Mesenchymal stem cell (in vitro differentiated cells and primary cell): ENCODE measurements at regions not wholly inside any gene's neighbourhood (a gene's known extent, or its start where the extent isn't known, plus 50 kb on each side); places are given as distances from the start of the nearest gene placed in this dataset.
"Not testable (repeated sequence)": the region's sequence is repeated elsewhere in the genome, so short reads cannot be mapped to it uniquely, and the experiment has no call there.

Experiments used
- DNase-seq: peaks from one replicate; pipeline ENCODE4 v3.0.0-alpha.2; 2013
- H2AFZ ChIP-seq: one replicate; pipeline ENCODE4 v1.6.1; 2013; ENCODE audit warnings: low read depth, mild to moderate bottlenecking, control low read depth, inconsistent platforms, low read length, moderate library complexity
- H2AK5ac ChIP-seq: 2 replicates; pipeline ENCODE4 v1.6.1; 2013; ENCODE audit warnings: low read length, moderate library complexity, mild to moderate bottlenecking, inconsistent platforms; ENCODE audit not compliant: severe bottlenecking
- H2BK120ac ChIP-seq: one replicate; pipeline ENCODE4 v1.6.1; 2013; ENCODE audit warnings: low read depth, mild to moderate bottlenecking, inconsistent platforms, low read length, moderate library complexity
- H2BK12ac ChIP-seq, 2 experiments: one replicate each; pipeline ENCODE4 v1.6.1; 2013; ENCODE audit warnings: inconsistent platforms in 2 of 2, low read length in 2 of 2, mild to moderate bottlenecking in 2 of 2, moderate library complexity in 2 of 2, control low read depth in 1 of 2
- H2BK15ac ChIP-seq: one replicate; pipeline ENCODE4 v1.6.1; 2013; ENCODE audit warnings: mild to moderate bottlenecking, low read depth, inconsistent platforms; ENCODE audit not compliant: poor library complexity, severe bottlenecking
- H2BK5ac ChIP-seq: 2 replicates; pipeline ENCODE4 v1.6.1; 2013; ENCODE audit warnings: low read depth, mild to moderate bottlenecking, low read length, control low read depth, inconsistent platforms; ENCODE audit not compliant: poor library complexity, severe bottlenecking
- H3K14ac ChIP-seq, 2 experiments: one replicate each; pipeline ENCODE4 v1.6.1; 2013; ENCODE audit warnings: inconsistent platforms in 2 of 2, low read length in 2 of 2, control low read depth in 1 of 2, mild to moderate bottlenecking in 1 of 2, moderate library complexity in 1 of 2
- H3K18ac ChIP-seq, 2 experiments: one replicate each; pipeline ENCODE4 v1.6.1; 2013; ENCODE audit warnings: inconsistent platforms in 2 of 2, low read length in 2 of 2, control low read depth in 1 of 2, low read depth in 1 of 2, mild to moderate bottlenecking in 1 of 2
- H3K23ac ChIP-seq, 2 experiments: one replicate each; pipeline ENCODE4 v1.6.1; 2013; ENCODE audit warnings: inconsistent platforms in 2 of 2, low read length in 2 of 2, mild to moderate bottlenecking in 2 of 2, moderate library complexity in 2 of 2, control low read depth in 1 of 2
- H3K27ac ChIP-seq: 2 replicates; pipeline ENCODE4 v1.5.1; 2013; ENCODE audit warnings: mild to moderate bottlenecking, moderate library complexity, low read length, control low read depth, inconsistent platforms; ENCODE audit not compliant: poor library complexity, severe bottlenecking
- H3K27me3 ChIP-seq, 2 experiments: 2 replicates each; pipeline versions ENCODE4 v1.6.1 to v1.7.0; 2013; ENCODE audit warnings: low read length in 2 of 2, mild to moderate bottlenecking in 2 of 2, moderate library complexity in 2 of 2, control low read depth in 1 of 2, inconsistent platforms in 1 of 2; ENCODE audit not compliant: control insufficient read depth in 1 of 2, insufficient read depth in 1 of 2
- H3K36me3 ChIP-seq, 2 experiments: 2 replicates each; pipeline versions ENCODE4 v1.6.1 to v1.7.0; 2013; ENCODE audit warnings: low read length in 2 of 2, control low read depth in 1 of 2, inconsistent platforms in 1 of 2, low read depth in 1 of 2, mild to moderate bottlenecking in 1 of 2; ENCODE audit not compliant: insufficient read depth in 2 of 2, control insufficient read depth in 1 of 2
- H3K4ac ChIP-seq, 2 experiments: one replicate each; pipeline ENCODE4 v1.6.1; 2013; ENCODE audit warnings: inconsistent platforms in 2 of 2, low read length in 2 of 2, mild to moderate bottlenecking in 2 of 2, moderate library complexity in 2 of 2, control low read depth in 1 of 2, low read depth in 1 of 2
- H3K4me1 ChIP-seq: 2 replicates; pipeline ENCODE4 v1.6.1; 2013; ENCODE audit warnings: low read depth, low read length, control low read depth; ENCODE audit not compliant: control insufficient read depth, insufficient read depth
- H3K4me2 ChIP-seq: 2 replicates; pipeline ENCODE4 v1.6.1; 2013; ENCODE audit warnings: low read length, mild to moderate bottlenecking, inconsistent platforms; ENCODE audit not compliant: poor library complexity, severe bottlenecking
- H3K4me3 ChIP-seq, 2 experiments: 2 replicates each; pipeline versions ENCODE4 v1.5.1 to v1.7.0; 2013; ENCODE audit warnings: low read length in 2 of 2, mild to moderate bottlenecking in 2 of 2, control low read depth in 1 of 2, low read depth in 1 of 2; ENCODE audit not compliant: insufficient read depth in 1 of 2
- H3K79me1 ChIP-seq: replicated peaks from 2 replicates; pipeline ENCODE4 v1.6.1; 2013; ENCODE audit warnings: mild to moderate bottlenecking, control low read depth, low read length, inconsistent platforms; ENCODE audit not compliant: poor library complexity, severe bottlenecking
- H3K9ac ChIP-seq: 2 replicates; pipeline ENCODE4 v1.7.0; 2013; ENCODE audit warnings: mild to moderate bottlenecking, low read length, moderate library complexity
- H3K9me3 ChIP-seq: 2 replicates; pipeline ENCODE4 v1.7.0; 2013; ENCODE audit warnings: mild to moderate bottlenecking, low read length; ENCODE audit not compliant: control insufficient read depth
- H4K8ac ChIP-seq: one replicate; pipeline ENCODE4 v1.6.1; 2013; ENCODE audit warnings: inconsistent platforms, mild to moderate bottlenecking, low read length, moderate library complexity
- H4K91ac ChIP-seq: one replicate; pipeline ENCODE4 v1.6.1; 2013; ENCODE audit warnings: mild to moderate bottlenecking, low read length, inconsistent platforms
- WGBS: methylation state at CpG from one replicate; pipeline ENCODE4 v1.1.7; 2013; ENCODE audit warnings: mixed read lengths; 5-methylcytosine and 5-hydroxymethylcytosine counted together

- no peak for DNase-seq
- Histone ChIP-seq H2BK120ac (no peak overlapping the region), H3K4me3 (no peak overlapping the region), H2BK15ac (no peak overlapping the region), H3K14ac (no peak overlapping the region), H3K4ac (no peak overlapping the region), H3K4me2 (no peak overlapping the region), H3K23ac (no peak overlapping the region), H3K79me1 (no peaks in the 10 kb centered on the region), H3K4me1 (no peaks in the 10 kb centered on the region), H2BK5ac (no peak overlapping the region), H3K36me3 (no peaks in the 10 kb centered on the region), H3K27ac (no peak overlapping the region), H3K18ac (no peak overlapping the region), H4K91ac (no peak overlapping the region), H3K9ac (no peak overlapping the region), H3K27me3 (no peaks in the 10 kb centered on the region), H3K9me3 (no peaks in the 10 kb centered on the region), H2AK5ac (no peak overlapping the region), H4K8ac (no peak overlapping the region), H2BK12ac (no peak overlapping the region), H2AFZ (no peak overlapping the region)
Observed at GRCh38 chr5:89324990-89325389, 442.0 kb upstream of the MEF2C start.

- Histone ChIP-seq H4K91ac (no peak overlapping the region), H3K4me3 (no peak overlapping the region), H2BK5ac (no peak overlapping the region), H3K4me1 (no peaks in the 10 kb centered on the region), H3K36me3 (no peaks in the 10 kb centered on the region), H2AK5ac (no peak overlapping the region), H2BK15ac (no peak overlapping the region), H4K8ac (no peak overlapping the region), H2AFZ (no peak overlapping the region), H3K9ac (no peak overlapping the region), H3K4ac (no peak overlapping the region), H3K14ac (no peak overlapping the region), H3K27ac (no peak overlapping the region), H2BK120ac (no peak overlapping the region), H3K9me3 (no peaks in the 10 kb centered on the region), H3K23ac (no peak overlapping the region), H2BK12ac (no peak overlapping the region), H3K4me2 (no peak overlapping the region), H3K18ac (no peak overlapping the region), H3K27me3 (no peaks in the 10 kb centered on the region), H3K79me1 (no peaks in the 10 kb centered on the region)
- 80% methylated on average over 2 of the region's 3 CpGs for WGBS
- no peak for DNase-seq
Observed at GRCh38 chr5:89320421-89321277, 437.7 kb upstream of the MEF2C start.

- H2BK12ac ChIP-seq, H2AFZ ChIP-seq, H3K9ac ChIP-seq, H3K4me1 ChIP-seq, H2BK120ac ChIP-seq, H3K79me1 ChIP-seq, H4K8ac ChIP-seq, H3K23ac ChIP-seq, H4K91ac ChIP-seq, H2BK5ac ChIP-seq, H3K27ac ChIP-seq, H3K4me2 ChIP-seq, DNase-seq, H2AK5ac ChIP-seq, H2BK15ac ChIP-seq, H3K4me3 ChIP-seq, H3K9me3 ChIP-seq, H3K36me3 ChIP-seq, H3K14ac ChIP-seq, H3K18ac ChIP-seq, H3K4ac ChIP-seq, H3K27me3 ChIP-seq: not testable (repeated sequence)
- WGBS = 98% methylated on average over 20 of the region's 20 CpGs
Observed at GRCh38 chr5:89317838-89318237, 434.9 kb upstream of the MEF2C start.

- H3K23ac ChIP-seq = no peak overlapping the region
- H3K79me1 ChIP-seq = no peaks in the 10 kb centered on the region
- H2AFZ ChIP-seq = no peak overlapping the region
- H2BK120ac ChIP-seq = no peak overlapping the region
- H4K8ac ChIP-seq = no peak overlapping the region
- no peak overlapping the region for H2AK5ac ChIP-seq
- no peak overlapping the region for H3K4ac ChIP-seq
- WGBS = 89% methylated on average over 4 of the region's 12 CpGs
- peaks cover 2% of the 10 kb centered on the region for H3K4me1 ChIP-seq
- no peak overlapping the region for H2BK5ac ChIP-seq
- no peak overlapping the region for H3K4me2 ChIP-seq
- no peak overlapping the region for H2BK15ac ChIP-seq
- H3K9me3 ChIP-seq = no peaks in the 10 kb centered on the region
- DNase-seq = no peak
- no peak overlapping the region for H2BK12ac ChIP-seq
- no peak overlapping the region for H3K14ac ChIP-seq
- no peak overlapping the region for H3K4me3 ChIP-seq
- H3K36me3 ChIP-seq = no peaks in the 10 kb centered on the region
- H4K91ac ChIP-seq = no peak overlapping the region
- H3K27ac ChIP-seq = no peak overlapping the region
- H3K9ac ChIP-seq = no peak overlapping the region
- H3K18ac ChIP-seq = no peak overlapping the region
- no peaks in the 10 kb centered on the region for H3K27me3 ChIP-seq
Observed at GRCh38 chr5:89315286-89316100, 432.5 kb upstream of the MEF2C start.
